CD4-positive, alpha-beta T cell treated with Interleukin-17A for 1 hour (primary cell): ENCODE measurements at regions not wholly inside any gene's neighbourhood (a gene's known extent, or its start where the extent isn't known, plus 50 kb on each side); places are given as distances from the start of the nearest gene placed in this dataset.
"Not testable (repeated sequence)": the region's sequence is repeated elsewhere in the genome, so short reads cannot be mapped to it uniquely, and the experiment has no call there.

Experiments
- DNase-seq: peaks from one replicate; pipeline ENCODE4 v3.0.0-alpha.2; 2020

DNA sequence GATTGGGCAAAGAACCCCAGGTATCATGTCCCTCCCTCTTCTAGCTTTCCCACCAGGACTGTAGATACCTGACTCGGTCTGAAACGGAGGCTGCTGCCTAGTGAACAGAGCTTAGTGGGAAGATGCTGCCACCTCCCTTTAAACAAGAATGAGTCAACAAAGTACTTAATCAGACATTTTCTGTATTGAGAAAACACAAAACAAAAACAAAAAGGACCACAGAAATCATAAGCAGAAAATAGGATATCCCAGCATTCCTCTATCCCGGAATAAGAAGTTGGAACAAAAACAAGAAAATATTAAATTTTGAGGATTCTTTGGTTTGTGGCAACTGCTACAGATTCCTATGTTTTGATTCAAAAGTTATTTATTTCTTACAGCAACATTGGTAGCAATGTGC lies 51.7 kb upstream of the COL8A1 start:
- no peak for DNase-seq

DNA sequence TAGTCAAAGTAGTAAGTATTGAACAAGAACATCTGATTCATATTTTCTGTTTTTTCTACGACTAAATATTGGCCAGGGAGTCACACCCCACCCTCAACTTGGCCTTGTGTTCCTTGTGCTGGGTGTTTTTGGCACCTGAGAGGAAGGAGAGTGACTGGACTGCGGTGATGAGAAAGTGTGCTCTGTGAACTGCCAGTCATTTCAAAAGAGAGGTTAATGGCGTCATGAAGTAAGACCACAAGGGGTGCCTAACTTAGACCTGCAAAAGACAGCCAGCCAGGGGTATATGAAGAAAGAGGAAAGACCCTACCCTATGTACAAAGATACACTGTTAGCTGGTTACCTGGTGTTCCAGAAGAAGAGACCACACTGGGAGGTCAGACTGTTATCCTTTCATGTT lies 58.4 kb upstream of the COL8A1 start:
- DNase-seq = no peak

DNA sequence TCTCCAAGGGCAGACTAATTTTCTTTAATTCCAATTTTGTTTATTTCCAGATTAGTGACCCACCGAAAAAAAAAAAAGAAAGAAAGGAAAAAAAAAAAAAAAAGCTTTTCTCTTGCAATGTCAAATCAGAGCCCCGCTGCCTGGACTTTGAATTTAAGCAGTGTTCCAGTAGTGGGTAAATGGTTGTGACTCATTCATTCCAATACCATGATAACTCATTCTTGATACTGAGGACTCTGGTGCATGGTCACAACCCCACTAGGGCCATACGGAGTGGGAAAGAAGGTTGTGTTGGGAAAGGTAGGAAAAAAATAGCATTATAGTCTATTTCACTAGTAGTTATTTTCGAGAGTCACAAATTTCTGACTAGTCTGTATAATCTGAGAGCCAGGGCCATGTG lies 59.1 kb upstream of the COL8A1 start:
- DNase-seq = no peak

DNA sequence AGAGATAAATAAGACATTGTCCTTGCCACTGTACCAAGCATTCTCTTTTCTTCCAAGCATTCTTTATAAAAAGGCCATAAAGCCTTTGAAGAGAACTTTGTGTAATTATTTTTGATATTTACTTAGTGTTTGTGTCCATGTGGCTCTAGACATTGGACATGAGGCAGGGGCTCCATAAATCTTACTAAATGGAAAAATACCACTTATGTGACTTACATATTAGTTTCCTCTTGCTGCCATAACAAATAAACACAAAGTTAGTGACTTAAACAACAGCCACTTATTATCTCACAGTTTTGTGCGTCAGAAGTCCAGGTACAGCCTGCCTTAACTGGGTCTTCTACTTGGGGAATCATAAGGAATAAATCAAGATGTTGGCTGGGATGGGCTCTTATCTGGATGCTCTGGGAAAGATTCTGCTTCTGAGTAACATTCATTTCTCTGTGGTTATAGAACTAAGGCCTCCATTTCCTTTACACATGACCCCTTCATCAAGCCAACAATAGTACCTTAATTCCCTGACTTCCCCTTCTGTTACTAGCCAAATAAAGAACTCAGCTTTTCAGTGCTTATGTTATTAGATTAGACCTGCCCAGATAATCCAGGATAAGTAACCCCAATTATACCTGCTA lies 59.9 kb upstream of the COL8A1 start:
- DNase-seq = no peak

DNA sequence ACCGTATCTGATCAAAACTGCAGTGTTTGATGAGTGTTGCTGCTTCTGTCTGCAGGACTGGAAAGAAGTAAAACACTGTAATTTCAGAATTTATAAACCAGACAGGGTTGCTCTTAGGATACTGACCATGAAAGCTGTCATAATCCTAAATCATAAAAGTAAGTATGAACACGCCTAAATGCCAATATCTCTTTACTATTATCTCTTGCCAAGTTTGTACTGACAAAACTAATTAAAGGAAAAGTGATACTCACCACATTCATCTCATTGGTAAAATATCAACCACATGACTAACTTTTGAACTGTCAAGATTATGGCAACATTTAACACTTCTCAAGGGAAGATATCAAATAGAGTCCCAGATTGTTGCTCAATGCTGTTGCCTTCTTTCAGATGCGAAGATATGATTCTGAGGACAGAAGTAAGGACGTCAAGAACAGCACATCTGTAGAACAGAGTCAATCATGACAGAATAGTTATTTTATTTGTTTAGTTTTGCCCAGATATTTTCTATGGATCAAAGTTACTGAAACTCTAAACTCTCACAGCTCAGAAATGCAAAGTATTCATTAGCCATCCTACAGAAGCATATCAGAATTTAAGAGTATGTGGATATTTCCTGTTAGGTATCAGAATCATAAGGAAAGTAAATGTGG lies 61.4 kb upstream of the COL8A1 start:
- no peak for DNase-seq

DNA sequence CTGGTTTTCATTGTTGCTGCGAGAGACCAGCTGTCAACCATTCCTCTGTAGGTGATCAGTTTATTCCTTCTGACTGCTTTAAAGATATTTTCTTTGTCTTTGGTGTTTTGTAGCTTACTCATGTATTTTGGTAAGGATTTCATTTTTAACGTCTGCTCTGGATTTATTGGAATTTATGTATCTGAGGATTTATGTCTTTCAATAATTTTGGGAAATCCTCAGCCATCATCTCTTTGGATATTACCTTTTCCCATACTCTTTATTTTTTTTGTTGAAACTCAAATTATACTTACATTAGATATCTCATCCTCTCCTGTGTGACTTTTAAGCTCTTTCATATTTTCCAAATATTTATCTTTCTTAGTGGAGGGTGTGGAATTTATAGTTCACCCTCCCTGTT lies 62.7 kb upstream of the COL8A1 start:
- no peak for DNase-seq

DNA sequence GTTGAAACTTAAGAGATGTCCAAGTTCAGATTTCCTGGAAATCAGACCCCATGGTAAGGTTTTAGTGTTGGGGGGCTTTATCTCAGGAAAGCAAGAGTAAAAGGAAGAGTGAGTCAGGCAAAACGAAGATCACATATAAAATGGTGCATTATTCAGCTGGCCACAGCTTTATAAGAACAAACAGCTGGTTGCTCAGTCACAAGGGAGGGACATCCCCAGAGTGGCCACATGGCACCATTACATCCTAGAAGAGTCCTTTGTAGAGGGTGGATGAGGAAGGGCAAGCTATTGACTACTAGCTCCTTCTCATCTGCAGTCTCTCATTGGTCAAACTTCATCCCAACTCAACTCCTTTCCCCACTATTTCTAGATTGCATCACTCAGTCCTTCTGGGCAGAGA lies 68.3 kb upstream of the COL8A1 start:
- DNase-seq = no peak

DNA sequence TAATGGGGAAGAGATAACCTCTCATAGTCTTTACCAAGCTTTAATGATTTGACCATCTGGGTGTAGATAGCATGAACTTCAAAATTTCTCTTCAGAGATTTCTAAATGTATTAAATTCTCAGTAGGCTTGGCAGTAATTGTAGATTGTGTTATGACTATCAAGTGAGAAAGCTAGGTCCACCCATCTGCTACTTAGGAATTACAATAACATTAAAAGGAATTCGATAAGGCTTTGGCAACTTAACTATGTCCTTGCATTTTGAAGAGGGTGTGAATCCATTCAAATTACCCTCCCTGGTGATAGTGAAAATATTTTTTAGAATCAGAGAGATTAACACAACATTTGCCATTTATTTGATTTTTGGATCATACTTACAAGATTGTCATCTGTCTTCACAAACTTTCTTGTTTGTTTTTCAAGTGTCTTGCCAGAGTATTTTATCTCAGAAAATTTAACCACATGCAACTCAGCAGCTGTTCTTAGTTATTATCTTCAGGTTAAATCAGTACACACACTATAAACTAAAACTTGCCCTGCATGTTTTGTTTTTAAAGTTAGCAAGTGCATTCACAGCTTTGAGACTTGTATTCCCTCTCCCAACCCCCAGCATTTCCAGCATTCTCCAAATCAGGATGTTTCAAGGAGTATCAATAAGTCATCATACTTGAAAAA lies 69.6 kb upstream of the COL8A1 start:
- no peak for DNase-seq

DNA sequence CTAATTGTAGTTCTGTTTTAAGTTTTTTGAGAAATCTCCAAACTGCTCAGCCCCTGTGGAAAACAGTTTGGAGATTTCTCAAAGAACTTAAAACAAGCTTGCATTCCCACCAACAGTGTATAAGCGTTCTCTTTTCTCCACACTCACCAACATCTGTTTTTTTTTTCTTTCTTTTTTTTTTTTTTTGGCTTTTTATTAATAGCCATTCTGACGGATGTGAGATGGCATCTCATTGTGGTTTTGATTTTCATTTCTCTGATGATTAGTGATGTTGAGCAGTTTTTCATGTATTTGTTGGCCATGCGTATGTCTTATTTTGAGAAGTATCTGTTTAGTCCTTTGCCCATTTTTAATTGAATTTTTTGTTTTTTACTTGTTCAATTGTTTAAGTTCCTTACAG lies 73.1 kb upstream of the COL8A1 start:
- no peak for DNase-seq

DNA sequence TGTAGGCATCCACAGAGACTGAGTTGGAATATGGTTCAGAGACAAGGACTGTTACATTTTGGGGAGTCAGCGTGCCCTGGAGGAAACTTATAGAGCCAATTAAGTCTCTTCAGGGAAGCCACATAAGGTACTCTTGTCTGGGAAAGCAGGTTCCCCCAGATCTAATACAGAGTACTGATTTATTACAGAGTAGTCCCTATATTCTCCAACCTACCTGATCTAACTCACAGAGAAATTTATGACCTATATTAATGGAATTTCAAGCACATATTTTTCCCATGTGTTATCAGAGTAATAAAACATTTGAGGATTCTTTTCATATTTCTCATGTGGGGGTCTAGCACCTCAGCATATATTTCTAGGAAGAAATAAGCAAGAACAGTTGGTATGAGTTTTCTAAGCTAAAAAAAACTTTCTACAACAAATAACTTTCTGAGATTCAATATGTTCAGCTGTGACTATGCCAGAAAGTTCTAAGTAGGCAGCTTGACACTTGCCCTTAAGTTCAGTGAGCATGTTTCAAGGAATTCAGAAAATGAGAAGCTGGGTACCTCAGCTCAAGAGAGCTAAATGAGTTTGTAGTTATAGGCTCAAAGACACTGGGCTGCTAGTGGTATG lies 75.3 kb upstream of the COL8A1 start:
- DNase-seq = no peak

DNA sequence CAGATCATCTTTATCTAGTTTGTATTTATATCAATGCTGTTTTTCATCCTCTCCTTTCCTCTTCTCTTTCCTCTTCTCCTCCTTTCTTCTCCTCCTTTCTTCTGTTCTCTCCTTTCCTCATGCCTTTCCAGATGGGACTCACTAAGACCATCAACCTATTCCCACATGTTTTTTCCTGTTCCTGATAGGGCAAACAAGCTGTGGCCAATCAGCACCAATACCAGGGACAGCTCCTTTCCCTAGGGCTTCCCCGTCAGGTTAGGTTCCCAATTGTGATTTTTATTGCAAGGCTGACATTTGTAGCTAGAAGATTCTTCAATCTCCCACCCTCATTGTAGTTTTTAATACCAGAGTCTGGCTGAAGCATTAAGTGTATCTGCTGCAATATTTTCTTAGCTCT lies 76.3 kb upstream of the COL8A1 start:
- DNase-seq = no peak

DNA sequence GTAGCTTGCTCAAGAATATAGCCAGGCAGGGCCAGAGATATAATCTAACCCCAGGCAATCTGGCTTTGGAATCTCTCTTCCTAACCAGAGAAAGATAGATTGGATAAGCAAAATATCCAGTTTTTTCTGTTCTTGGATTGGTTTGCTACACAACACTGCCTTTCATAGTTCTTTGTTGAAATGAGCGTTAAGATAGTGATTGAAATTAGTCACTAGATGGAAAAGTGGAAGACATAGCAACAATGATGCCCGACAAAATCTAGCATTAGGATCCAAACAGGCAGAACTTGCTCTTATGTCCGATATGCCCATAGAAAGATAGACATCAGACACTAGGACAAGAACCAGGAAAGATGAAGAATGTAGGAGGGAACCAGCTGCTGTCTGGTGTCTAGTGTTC lies 77.3 kb upstream of the COL8A1 start:
- DNase-seq = no peak

DNA sequence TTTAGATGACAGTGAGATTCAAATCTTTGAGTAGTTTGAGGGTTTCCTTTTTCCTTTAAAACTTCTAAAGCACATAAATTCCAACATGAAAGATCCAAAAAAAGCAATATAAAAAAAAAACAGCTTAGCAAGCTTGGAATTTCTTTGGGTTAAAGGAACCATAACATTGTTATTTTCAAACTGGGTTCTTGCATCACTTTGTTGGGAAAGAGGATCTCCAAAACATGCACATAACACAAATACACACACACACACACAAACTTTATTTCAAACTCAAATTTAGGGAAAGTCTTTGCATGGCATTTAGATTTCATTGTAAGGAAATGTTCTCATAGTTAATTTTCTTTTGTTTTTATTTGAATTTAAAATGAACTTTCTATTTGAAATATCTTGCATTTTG lies 79.2 kb upstream of the COL8A1 start:
- DNase-seq = no peak

DNA sequence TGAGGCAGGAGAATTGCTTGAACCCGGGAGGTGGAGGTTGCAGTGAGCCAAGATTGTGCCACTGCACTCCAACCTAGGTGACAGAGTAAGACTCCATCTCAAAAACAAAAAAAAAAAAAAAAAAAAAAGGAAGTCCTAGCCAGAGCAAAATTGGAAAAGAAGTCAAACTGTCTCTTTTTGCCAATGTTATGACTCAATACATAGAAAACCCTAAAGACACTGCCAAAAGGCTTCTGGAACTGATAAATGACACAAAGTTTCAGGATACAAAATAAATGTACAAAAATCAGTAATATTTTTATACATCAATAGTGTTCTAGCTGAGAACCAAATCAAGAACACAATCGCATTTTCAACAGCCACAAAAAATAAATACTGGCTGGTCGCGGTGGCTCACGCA lies 82.5 kb upstream of the COL8A1 start:
- DNase-seq = not testable (repeated sequence)

DNA sequence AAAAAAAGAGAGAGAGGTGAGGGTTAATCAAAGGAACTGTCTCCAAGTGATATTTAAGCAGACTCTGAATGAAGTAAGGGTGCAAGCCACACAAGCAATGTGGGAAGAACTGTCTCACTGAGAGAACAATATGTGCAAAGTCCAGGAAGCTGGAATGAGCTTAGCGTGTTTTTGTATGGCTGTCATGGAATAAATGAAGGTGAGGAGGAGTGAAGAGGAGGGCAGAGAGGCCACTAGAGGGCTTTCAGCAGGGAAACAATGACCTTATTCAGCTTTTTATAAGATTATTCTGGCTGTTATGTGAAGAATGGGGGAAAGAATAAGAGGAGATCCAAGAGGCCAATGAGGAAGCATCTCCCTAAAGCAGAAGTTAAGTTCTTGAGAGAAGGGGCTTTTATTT lies 86.9 kb upstream of the COL8A1 start:
- no peak for DNase-seq

DNA sequence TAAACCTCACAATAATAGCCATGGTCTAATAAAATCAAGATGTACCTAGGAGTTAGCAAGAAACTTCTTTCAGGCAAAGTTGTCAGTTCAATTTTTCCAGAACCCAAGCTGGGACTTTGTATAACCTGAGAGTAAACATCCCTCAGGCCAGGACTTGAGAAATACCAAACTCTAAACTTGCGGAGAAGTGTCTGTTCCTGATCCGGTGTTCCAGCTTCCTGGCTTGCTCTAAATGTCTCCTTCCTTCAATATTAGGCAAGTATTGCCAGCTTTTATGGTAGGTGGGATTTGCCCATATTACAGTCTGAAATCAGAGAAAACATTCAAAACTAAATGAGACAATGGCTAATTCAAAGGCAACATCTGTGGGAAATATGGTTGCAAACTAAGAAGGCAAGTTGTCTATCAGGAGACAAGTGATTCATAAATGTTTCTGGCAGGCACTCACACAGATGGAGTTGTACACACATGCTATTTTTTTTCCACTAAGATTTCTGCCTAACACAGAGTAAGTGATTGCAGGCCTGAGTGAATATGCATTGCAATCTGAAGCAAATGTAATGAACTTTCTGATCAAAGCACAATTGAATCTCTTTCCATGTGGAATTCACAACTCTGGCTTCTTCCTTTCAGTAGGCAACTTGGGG lies 88.3 kb upstream of the COL8A1 start:
- DNase-seq = no peak

DNA sequence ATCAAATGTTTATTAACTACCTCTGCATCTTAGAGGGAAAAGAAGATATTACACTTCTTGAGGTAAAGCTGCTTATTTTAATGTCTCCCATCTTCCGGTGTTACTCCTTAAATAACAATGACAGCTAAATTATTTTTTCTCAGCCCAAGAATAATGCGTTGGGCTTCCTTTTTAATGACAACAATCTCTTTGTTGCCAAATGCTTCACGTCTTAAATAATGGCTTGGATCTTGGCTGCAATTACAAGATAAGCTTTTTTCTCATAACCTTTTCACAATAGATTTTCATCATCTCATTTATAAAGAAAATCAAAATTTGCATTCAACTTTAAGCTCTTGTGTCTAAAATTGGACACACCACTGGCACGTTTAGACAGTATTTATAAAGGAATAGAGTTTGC lies 89.2 kb upstream of the COL8A1 start:
- no peak for DNase-seq

DNA sequence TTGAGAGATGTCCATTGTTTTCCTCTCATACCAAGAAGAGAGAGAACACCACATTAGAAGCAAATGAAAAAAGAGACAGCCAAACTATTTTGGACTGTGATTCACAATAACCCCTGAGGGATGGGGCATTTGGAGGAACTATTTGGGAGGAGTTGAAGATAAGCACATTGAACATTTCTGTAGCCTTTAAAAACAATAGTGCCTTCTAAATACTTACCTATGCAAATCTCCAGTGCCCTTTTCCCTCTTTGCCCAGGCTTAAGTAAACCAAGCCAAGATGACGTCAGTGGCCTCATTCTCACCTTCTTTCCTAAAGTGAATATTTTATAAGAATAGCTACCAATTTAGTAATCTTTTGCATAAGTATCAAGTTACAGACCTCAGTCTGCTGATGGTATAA lies 89.7 kb upstream of the COL8A1 start:
- DNase-seq = no peak

DNA sequence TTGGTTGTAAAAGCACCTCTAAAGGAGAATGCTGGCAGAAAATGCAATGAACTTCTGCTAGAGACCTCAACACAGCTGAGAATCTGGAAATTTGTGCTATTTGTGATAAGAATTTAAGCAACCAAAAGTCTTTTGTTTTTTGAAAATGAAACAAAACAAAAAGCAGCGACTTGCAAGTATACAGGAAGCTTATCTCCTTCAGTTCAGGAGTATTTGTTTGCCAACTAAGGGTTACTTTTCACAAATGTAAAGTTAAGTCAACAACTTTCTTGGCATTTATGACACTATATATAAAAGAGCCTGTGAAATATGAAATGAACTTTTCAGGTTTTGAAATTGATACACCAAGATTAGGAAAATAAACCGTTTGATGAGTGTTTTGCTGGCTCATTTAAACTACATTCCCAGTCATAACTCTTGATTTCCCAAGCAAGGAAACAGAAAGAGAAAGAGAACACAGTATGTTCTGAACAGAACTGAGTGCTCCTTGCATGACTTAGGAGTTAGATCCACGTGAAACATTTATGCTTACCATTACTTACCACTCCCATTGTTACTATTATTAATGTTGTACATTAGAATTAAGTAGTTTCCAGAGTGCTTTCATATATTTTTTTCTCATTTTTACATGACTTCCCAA lies 92.3 kb upstream of the COL8A1 start:
- no peak for DNase-seq

DNA sequence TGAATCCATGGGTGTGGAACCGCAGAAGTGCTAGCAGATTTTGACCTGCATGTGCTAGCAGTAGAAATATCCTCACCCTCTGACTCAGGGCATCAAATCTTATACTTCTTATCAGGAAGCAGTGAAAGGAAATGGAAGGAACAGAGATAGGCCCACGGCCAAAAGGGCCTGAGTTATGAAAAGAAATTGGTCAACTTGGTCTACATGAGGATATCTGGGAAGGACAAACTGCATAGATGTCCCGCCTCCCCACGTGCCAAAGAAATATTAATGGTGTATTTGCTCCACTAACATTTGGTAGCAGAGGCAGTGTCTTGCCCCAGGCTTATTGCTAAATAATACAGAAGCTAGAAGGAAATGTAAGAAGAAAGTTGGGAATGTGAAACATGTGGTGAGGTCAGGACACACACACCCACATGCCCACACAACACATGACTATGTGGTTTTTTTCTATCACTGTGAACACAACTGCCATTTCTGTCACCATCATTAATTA lies 93.6 kb upstream of the COL8A1 start:
- DNase-seq = no peak

DNA sequence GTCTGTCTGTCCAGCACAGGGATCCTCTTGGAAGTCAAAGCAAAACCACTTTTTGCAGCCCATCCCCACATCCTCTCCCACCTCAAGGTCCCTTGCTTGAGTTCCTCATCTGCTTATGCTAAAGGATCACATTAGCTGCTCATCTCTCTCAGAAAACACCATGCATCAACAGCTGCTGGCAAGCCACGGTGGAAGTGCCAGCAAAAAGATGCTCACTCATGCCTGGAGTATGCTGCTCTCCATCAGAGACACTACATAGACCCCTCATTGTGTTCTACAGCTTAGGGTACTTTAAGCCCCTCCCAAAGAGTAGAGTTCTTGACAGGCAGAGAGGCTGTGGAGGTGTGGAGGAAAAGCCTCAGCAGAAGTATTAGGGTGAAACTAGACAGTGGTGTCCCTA lies 94.6 kb upstream of the COL8A1 start:
- no peak for DNase-seq

DNA sequence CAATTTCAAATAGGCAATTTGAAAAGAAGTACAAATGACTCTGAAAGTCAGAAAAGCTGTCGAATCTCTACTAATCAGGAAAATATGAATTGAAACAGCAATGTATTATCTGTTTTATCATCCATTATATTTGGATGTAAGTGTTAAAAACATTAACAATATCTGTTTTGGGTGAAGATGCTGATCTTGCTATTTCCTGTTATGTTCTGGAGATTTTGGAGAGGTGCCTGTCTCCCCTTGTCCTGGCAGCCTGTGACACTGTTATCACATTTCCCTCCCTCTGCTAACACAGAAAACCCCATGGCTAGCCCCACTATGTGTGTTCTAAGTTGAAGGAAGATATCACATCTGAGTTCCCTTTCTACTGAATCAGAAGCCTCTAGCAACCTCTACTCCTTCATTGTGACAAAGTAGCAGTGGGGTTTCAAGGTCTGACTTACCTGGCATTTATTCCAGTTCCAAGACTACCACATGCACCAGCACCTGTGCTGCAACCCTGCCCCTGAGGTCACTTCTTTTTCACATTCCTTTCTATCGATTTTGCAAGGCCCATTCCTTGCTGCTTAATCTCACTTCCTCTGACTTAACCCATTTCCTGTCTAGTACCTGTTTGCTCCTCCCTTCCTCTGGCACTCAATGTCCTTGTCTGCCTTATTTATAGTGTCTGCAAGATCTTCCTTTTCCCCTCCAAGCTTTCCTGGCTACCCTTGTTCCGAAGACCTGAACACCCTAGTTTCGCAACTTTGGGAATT lies 95.5 kb upstream of the COL8A1 start:
- DNase-seq = no peak
